Stimulated activated CD4-positive, alpha-beta T cell treated with anti-CD3 and anti-CD28 coated beads, Interleukin-15, amount 100 ng/mL, for 24 hours (primary cell): ENCODE measurements at regions not wholly inside any gene's neighbourhood (a gene's known extent, or its start where the extent isn't known, plus 50 kb on each side); places are given as distances from the start of the nearest gene placed in this dataset.
"Not testable (repeated sequence)": the region's sequence is repeated elsewhere in the genome, so short reads cannot be mapped to it uniquely, and the experiment has no call there.

Experiments used
- DNase-seq: peaks from one replicate; pipeline ENCODE4 v3.0.0-alpha.2; 2020

DNA sequence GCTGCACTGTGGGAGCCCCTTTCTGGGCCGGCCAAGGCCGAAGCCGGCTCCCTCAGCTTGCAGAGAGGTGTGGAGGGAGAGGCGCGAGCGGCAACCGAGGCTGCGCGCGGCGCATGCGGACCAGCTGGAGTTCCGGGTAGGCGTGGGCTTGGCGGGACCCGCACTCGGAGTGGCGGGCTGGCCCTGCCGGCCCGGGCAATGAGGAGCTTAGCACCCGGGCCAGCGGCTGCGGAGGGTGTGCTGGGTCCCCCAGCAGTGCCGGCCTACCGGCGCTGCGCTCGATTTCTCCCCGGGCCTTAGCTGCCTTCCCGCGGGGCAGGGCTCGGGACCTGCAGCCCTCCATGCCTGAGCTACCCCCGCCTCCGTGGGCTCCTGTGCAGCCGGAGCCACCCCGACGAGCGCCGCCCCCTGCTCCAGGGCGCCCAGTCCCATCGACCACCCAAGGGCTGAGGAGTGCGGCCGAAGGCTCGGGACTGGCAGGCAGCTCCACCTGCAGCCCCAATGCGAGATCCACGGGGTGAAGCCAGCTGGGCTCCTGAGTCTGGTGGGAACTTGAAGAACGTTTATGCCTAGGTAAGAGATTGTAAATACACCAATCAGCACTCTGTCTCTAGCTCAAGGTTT is 777.9 kb downstream of the CDH11 start:
- DNase-seq: not testable (repeated sequence)

DNA sequence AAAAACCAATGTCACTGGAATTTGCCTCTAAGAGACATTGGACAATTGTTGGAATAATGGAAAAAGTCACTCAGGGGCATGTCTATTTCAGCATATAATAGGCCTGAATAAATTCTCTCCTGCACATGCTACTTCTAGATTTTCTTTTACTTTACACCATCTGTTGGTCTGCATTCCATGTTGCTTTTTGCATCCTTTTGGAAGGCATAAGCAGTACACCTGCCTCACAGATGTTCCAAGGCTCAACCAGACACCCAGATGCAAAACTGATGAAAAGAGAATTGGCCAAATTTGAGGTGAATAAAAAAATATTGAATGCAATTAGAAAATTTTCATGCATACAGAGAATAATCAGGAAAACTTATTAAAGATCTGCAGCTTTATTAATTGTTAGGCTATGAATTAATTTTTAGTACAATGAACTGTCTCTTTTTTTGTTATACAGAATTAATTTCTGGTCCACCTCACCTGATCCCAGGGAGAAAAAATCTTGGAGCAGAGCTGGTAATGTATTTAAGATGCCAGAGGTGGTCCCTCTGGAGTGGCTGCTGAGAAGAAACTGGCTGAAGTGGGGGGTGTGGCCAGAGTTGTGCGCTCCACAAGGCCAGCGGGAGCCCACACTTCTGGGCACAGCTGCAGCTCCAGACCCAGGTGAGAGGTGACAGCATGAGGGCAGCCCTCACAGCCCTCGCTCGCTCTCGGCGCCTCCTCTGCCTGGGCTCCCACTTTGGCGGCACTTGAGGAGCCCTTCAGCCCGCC is 778.6 kb downstream of the CDH11 start:
- DNase-seq: no peak

DNA sequence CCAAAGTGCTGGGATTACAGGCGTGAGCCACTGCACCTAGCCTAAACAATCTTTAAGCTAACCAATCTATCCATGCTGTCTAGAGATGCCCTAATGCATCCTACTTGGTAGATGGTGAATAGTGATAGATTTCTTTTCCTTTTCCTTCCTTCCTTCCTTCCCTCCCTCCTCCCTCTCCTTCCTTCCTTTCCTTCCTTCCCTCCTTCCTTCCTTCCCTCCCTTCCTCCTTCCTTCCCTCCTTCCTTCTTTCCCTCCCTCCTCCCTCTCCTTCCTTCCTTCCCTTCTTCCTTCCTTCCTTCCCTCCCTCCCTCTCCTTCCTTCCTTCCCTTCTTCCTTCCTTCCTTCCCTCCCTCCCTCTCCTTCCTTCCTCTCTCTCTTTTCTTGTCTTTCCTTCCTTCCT is 780.5 kb downstream of the CDH11 start:
- not testable (repeated sequence) for DNase-seq

DNA sequence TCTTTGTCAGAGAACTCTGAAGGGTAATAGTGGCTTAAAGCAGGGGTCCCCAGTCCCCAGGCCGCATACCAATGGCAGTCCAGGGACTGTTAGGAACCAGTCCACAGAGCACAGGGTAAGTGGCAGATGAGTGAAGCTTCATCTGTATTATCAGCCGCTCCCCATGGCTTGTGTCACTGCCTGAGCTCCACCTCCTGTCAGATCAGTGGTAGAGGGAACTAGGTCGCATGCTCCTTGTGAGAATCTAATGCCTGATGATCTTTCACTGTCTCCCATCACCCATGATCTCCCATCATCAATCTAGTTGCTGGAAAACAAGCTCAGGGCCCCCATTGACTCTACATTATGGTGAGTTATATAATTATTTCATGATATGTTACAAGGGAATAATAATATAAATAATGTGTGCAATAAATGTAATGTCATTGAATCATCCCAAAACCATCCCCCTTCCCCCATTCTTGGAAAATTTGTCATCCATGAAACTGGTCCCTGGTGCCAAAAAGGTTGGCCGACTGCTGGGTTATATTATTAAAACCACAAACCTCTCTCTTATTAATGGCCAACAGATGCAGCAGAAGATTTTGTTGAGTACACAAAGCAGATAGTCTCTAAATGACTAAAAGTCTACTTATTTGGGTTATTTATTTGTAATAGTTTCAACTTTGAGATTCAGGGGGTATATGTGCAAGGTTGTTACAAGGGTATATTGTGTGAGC is 782.7 kb downstream of the CDH11 start:
- no peak for DNase-seq

DNA sequence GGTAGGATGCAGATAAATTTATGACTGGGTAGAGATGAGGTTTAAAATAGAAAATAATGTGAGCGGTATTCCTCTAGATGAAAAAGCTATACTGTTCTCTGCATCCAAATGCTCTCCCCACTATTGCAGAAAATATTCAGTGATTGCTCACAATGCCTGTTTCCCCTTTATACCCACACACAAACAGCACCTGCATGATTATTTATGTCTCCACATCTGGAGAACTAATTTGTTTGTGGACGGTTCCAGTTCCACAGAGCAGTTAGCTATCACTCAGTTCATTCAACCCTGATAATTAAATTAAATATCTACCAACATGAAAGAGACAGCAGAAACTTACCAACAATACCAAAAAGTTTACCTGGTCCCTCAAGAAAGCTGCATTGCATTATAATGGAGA is 800.0 kb downstream of the CDH11 start:
- DNase-seq: no peak

DNA sequence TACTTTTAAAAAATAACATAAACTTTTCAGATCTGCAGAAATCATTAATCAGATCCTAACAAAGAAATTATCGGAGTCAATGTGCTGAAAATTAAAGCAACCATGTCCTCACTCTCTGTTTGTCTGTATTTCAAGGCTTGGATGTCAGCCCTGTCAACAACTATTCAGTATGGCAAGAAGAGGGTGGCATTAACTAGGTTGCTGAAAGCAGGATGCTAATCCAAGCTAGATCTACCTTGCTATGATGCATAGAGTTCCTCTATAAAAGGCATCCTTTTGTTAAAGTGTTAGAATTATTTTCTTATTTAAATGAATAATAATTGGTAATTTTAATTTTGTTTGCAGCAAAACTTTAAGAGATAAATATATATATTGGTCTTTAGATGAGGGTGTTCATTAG is 800.8 kb downstream of the CDH11 start:
- DNase-seq: no peak

DNA sequence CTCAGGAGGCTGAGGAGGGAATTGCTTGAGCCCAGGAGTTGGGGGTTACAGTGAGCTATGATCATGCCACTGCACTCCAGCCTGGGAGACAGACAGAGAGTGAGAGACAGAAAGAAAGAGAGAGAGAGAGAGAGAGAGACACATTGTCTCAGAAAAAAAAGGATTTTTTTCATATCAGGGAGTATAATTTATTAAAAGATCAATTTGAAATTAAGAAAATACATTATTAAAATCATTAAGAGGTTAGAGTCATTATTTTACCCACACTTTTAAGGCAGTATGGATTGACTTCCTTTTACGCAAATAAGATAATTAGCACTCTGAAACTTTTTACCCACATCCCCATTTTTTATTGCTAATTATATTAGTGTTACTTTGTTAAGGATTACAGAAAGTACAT is 804.3 kb downstream of the CDH11 start:
- no peak for DNase-seq

DNA sequence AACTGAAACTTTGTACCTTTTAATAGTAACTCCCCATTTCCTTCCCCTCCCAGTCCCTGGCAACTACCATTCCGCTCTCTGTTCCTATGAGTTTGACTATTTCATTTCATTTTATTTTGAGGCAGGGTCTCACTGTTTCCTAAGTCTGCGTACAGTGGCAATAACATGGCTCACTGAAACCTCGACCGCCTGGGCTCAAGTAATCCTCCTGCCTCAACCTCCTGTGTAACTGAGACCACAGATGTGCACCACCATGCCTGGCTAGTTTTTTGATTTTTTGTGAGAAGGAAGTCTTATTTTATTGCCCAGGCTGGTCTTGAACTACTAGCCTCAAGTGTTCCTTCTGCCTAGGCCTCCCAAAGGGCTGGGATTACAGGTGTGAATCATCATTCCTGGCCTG is 808.1 kb downstream of the CDH11 start:
- DNase-seq: no peak

DNA sequence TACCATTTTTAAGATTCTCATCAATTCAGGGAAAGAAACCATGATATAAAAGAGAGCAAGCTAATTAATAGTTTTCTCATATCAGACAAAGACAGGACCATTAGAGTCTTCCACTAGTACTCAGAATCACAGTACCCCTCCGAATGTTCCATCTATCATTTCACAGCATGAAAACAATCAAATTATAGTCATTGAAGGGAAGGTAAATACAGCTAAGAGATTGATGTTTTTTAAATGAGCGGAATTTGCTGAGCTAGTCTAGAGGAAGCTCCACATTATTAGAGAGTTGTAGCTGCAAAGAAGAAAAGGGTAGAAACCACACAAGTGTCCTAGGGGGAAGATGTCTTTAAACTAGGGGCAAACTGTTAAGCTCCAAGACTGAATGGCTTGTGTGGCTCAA is 808.9 kb downstream of the CDH11 start:
- no peak for DNase-seq

DNA sequence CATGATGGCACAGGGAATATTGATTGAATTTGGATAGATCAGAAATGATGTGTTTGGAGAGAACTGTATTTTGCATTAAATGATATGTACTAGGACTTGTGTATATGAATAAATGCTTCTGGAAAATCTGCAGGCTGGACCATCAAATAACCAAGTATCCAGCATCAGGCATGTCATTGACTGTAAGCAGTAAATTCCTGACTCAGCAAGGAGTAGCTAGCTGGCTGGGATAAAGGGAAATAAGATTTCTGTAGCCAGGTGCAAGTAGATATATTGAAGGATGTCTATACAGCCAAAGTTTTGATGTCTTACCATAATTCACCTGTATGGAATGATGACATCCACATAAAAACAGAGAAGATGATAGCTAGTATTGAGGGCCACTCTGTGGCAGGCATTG is 809.6 kb downstream of the CDH11 start:
- no peak for DNase-seq

DNA sequence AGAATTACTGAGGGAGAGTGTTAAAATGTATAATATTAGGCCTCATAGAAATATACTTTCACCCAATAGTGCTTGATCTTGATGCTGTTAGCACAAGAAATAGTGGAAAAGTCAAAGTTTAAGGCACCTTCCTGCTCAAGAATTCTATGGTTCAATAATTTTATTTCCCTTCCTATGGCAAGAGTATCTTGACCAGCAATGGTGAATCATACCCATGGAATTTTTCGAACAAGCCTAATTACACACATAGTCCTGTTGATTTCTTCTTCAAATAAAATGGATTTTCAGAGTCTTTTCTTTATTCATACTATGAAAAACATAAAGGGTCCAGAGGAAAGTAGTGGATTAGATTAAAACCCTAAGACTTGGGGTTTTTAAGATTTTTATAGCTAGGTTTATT is 810.6 kb downstream of the CDH11 start:
- DNase-seq: no peak

DNA sequence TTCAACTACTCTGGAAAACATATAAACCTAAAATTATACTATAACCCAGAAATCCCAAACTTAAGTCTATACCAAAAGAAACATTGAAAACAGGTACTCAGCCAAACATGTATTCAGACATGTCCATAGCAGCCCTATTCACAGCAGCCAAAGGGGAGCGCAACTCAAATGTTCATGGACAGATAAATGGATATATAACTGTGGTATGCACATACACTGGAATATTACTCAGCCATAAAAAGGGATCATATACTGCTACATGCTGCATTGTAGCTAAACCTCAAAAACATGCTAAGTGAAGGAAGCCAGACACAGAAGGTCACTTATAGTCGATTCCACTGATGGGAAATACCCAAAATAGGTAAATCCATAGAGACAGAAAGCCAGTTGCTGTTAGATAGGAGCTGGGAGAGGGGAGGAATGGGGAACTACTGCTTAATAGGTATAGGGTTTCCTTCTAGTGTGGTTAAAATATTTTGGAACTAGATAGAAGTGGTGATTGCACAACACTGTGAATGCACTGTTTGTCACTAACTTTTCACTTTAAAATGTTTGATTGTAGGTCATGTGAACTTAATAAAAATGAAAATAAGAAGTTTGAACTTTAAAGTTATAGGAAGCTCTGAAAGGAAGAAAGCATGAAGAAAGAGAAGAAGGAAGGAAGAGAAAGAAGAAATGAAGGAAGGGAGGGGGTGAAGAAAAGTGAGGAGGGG is 812.3 kb downstream of the CDH11 start:
- DNase-seq: no peak

DNA sequence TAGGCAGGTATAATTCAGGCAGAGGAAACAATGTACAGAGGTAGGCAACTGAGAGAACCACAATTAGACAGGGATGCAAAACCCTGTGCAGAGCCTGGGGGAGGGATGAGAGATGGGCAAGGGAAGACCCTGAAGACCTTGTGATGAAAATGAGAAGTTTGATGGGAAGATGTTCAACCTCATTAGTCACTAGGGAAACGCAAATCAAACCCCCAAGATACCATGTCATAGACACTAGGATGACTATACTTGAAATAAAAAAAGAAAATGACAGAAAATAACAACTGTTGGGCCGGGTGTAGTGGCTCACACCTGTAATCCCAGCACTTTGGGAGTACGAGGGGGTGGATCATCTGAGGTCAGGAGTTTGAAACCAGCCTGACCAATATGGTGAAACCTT is 813.1 kb downstream of the CDH11 start:
- no peak for DNase-seq

DNA sequence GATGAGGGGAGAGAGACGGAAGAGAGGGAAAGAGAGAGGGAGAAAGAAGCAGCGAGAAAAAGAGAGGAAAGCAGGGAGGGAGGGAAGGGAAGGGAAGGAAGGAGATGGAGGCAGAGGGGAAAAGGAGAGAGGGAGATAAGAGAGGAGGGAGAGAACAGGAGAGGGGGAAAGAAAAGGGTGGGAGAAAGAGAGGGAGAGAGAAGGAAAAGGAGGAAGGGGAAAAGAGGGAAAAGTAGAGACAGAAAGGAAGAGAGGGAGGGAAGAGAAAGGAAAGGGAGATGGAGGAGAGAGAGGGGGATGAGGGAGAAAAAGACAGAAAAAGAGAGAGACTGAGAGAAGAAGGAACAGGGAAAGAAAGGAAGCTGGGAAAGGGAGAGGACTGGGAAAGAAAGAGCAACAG is 814.4 kb downstream of the CDH11 start:
- no peak for DNase-seq

DNA sequence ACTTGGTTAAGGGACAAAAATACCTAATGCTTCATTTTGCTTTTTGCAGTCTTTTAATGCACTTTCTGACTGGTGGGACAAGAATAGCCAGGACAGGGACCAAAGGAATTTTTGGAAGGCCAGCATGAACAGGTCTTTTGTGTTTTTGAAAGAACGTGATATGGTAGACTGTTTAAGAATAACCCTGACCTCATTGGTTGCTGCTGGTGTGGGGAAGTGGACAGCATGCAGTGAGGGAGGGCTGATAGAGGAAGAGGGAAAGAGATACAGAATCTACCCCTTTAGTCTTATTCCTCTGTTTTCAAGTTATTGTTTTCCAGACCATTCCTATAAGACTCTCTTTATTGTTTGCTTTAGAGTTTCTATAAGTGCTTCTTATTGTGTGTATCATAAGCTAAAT is 816.2 kb downstream of the CDH11 start:
- no peak for DNase-seq

DNA sequence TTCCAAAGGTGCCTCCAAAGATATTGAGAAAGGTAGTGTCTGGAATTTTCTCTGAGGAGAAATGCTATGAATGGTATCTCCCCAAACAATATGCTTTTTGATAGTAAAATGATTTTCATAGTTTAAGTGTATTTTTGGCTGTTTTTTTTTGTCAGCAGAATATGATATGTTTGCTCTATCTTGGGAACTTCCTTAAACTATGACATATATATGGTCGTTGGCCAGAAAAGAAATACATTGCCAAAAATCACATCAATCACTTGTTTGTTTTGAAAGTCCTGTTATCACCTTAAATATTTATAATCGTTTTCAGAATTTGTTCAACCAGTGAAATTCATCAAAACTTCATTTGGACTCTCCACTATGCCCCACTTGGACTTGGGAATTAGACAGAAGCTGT is 816.9 kb downstream of the CDH11 start:
- no peak for DNase-seq

DNA sequence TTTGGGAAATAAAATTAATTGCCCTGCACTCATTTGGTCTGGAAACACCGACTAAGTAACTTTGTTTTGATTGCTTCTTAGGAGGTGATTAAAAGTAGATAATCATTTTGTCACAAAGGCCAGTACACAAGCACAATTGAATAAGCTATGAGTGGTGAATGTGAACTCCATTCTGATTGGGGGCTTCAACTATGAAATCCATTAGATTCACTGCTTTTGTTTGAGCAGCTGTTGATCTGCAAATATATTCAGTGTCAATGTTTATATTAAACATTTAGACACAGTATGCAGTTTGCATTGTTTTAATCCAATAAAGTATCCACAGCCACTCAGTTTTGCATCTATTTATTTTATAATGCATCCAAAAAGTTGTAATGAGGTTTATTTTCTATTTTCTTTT is 817.5 kb downstream of the CDH11 start:
- no peak for DNase-seq

DNA sequence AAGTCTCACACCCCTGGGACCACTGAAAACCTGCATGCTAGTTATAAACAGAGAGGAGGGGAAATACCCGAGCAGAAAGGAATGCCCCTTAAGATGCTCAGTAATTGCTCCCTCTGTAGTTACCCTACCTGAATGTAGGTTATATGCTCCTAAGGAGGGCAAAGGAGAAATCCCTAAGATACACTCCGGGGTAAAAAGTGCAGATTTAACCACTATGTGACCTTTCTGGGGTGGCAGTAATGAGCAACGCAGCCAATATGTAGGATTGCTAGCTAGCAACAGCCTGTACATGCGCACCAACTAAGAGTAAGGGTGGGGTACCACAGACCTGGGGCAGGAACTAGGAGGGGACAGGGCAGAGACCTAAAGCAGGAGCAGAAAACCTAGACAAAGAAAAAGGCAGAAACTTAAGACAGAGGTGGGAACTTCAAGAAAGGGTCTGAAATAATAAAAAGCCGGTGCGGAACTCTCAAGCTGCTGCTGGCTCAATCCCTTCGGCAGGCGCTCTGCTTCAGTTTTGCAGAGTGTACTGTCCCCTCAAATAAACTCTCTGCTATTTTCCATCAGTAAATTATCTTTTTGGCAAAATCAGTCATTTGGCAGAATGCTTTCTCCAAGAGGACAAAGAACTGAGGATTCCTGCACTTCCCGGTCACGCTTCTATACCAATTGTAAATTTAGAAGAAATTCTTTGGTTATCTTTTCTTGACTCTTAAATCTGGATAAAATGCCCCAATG is 823.8 kb downstream of the CDH11 start:
- no peak for DNase-seq

DNA sequence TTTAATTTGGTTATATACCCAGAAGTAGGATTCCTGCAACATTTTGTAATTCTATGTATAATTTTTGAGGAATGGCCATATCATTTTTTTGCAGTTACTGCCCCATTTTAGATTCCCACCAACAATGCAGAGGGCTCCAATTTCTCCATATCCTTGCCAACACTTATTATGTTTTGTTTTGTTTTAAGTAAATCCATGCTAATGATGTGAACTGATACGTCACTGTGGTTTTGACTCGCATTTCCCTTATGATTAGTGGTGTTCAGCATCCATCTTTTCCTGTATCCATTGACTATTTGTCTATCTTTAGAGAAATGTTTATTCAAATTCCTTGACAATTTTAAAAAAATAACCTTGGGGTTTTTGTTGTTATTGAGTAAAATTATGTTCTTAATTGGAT is 826.4 kb downstream of the CDH11 start:
- DNase-seq: no peak

DNA sequence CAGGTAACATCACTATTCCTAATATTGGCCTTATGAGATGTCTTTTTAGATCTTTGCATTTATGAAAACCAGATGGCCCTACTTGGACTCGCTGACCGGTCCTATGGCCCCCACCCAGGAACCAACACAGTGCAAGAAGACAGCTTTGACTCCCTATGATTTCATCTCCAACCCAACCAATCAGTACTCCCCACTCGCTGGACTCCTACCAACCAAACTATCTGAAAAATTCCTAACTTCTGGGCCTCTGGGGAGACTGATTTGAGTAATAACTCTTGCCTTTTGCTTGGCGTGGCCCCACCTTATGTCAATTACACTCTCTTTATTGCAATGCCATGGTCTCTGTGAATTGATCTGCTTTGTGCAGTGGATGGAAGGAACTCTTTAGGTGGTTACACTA is 828.9 kb downstream of the CDH11 start:
- no peak for DNase-seq

DNA sequence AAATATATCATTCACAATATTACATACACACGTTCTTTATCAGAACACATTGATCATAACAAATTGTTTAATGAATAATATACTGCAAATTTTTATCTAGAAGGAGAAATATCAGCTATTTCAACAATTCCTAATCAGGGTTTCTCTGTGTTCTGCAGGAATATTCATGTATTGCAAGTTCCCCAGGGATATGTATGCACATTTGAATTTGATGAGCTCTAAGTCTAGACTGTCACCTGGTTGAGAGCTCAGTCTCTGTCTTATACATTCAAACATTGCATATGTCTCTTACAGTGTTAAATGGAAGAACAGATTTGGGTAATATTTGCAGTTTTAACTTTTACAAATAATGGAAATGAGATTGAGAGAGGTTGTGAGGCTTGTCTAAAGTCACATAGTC is 829.7 kb downstream of the CDH11 start:
- DNase-seq: no peak

DNA sequence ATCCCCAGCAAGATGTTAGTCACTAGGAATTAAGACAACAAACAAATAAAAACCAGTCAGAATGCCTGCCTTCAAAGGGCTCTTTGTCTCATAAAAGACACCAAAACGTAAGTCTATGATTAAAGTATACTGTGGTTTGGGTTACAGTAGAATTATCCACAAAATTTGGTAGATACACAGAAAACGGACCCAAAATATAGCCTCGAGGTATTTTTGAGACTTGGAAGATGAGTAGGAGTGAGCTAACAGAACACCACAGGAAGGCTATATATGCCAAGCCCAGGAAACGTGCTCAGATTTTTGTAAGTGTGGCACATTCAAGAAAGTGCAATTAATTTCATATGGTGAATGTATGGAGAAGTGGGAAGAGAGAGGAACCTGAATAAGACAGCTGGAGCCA is 831.4 kb downstream of the CDH11 start:
- no peak for DNase-seq
